H1 (cell line): ENCODE measurements at regions not wholly inside any gene's neighbourhood (a gene's known extent, or its start where the extent isn't known, plus 50 kb on each side); places are given as distances from the start of the nearest gene placed in this dataset.

Experiments
- CTCF ChIA-PET: fragments of 300-600 bp; sonication (Branson Sonifier 250); formaldehyde crosslinking; loops from one replicate; lab custom pipeline; 2021; ENCODE audit not compliant: partially characterized antibody; lab: Charles Lee
- POLR2A ChIA-PET: fragments of 300-600 bp; sonication (Branson Sonifier 250); formaldehyde crosslinking; loops from one replicate; lab custom pipeline; 2021; ENCODE audit warnings: inconsistent platforms; ENCODE audit not compliant: partially characterized antibody; lab: Charles Lee
- DNase-seq, 2 experiments: peaks; one replicate each; pipeline versions ENCODE4 v3.0.0 to v3.0.0-alpha.2; 2010 to 2022; ENCODE audit warnings: low spot score in 2 of 2, low read depth in 1 of 2, mixed read lengths in 1 of 2
- FAIRE-seq: peaks from 2 replicates; lab custom pipeline; 2011; peaks lifted over from hg19 to GRCh38; lab: Jason Lieb, UNC
- H2AFZ ChIP-seq: 2 replicates; pipeline ENCODE4 v1.8.1; 2012; ENCODE audit warnings: low read length, inconsistent platforms
- H2AK5ac ChIP-seq: 2 replicates; pipeline ENCODE4 v1.6.1; 2013; ENCODE audit warnings: low read depth, low read length
- H2BK120ac ChIP-seq: replicated peaks from 2 replicates; pipeline ENCODE3; 2013; ENCODE audit warnings: low read depth, low read length, inconsistent platforms
- H2BK12ac ChIP-seq: 2 replicates; pipeline ENCODE4 v1.6.1; 2013; ENCODE audit warnings: low read depth, low read length
- H2BK15ac ChIP-seq: 2 replicates; pipeline ENCODE4 v1.6.1; 2013; ENCODE audit warnings: low read length
- H2BK20ac ChIP-seq: 2 replicates; pipeline ENCODE4 v1.6.1; 2013; ENCODE audit warnings: low read length
- H2BK5ac ChIP-seq: 2 replicates; pipeline ENCODE4 v1.6.1; 2013; ENCODE audit warnings: low read depth, low read length
- H3K14ac ChIP-seq: 2 replicates; pipeline ENCODE4 v1.6.1; 2013; ENCODE audit warnings: inconsistent platforms; ENCODE audit not compliant: insufficient read length
- H3K18ac ChIP-seq: 2 replicates; pipeline ENCODE4 v1.6.1; 2013; ENCODE audit warnings: low read length; ENCODE audit errors: extremely low read depth
- H3K23ac ChIP-seq: 2 replicates; pipeline ENCODE4 v1.6.1; 2013; ENCODE audit warnings: inconsistent platforms; ENCODE audit not compliant: insufficient read length
- H3K23me2 ChIP-seq: 2 replicates; pipeline ENCODE4 v1.6.1; 2013; ENCODE audit warnings: low read depth, low read length
- H3K27ac ChIP-seq: 2 replicates; pipeline ENCODE4 v1.6.1; 2011; ENCODE audit warnings: low read depth, low read length, inconsistent platforms
- H3K27me3 ChIP-seq, 4 experiments: replicated peaks in 1 of 4; 1 replicate in 1 of 4; 2 replicates in 3 of 4; pipeline versions ENCODE4 v1.6.1 to v1.8.1; 2011 to 2013; ENCODE audit warnings: low read length in 3 of 4, mild to moderate bottlenecking in 3 of 4, inconsistent platforms in 2 of 4, mixed read lengths in 2 of 4, moderate library complexity in 1 of 4; ENCODE audit not compliant: control insufficient read depth in 3 of 4, insufficient read depth in 3 of 4; ENCODE audit errors: extremely low read depth in 1 of 4
- H3K36me3 ChIP-seq, 4 experiments: 2 replicates each; pipeline versions ENCODE4 v1.6.1 to v1.8.1; 2011 to 2013; ENCODE audit warnings: mild to moderate bottlenecking in 4 of 4, low read length in 3 of 4, moderate library complexity in 2 of 4, control low read depth in 1 of 4, inconsistent platforms in 1 of 4; ENCODE audit not compliant: insufficient read depth in 4 of 4, control insufficient read depth in 2 of 4
- H3K4ac ChIP-seq: replicated peaks from 2 replicates; pipeline ENCODE3; 2013; ENCODE audit warnings: low read length, low read depth, mixed read lengths, inconsistent platforms; ENCODE audit not compliant: insufficient read length
- H3K4me1 ChIP-seq, 4 experiments: replicated peaks in 1 of 4; 1 replicate in 1 of 4; 2 replicates in 3 of 4; pipeline versions ENCODE4 v1.6.1 to v1.8.1; 2011 to 2013; ENCODE audit warnings: low read length in 3 of 4, inconsistent platforms in 2 of 4, mixed read lengths in 1 of 4; ENCODE audit not compliant: insufficient read depth in 4 of 4, control insufficient read depth in 3 of 4
- H3K4me2 ChIP-seq, 2 experiments: 2 replicates each; pipeline versions ENCODE4 v1.6.1 to v1.8.1; 2011 to 2013; ENCODE audit warnings: low read depth in 2 of 2, low read length in 2 of 2, control low read depth in 1 of 2, inconsistent platforms in 1 of 2, mild to moderate bottlenecking in 1 of 2; ENCODE audit not compliant: insufficient read depth in 1 of 2
- H3K4me3 ChIP-seq, 4 experiments: fragments of 200-600, 300-600 bp in 1 of 4; sonication (generic), shearing (Covaris generic), sonication (Bioruptor Twin) in 1 of 4; 2 replicates each; pipeline versions ENCODE4 v1.5.1 to v1.8.1; 2011 to 2016; ENCODE audit warnings: low read length in 4 of 4, low read depth in 3 of 4, control low read depth in 2 of 4, inconsistent platforms in 2 of 4, mild to moderate bottlenecking in 2 of 4, mixed read lengths in 1 of 4, moderate library complexity in 1 of 4; ENCODE audit not compliant: insufficient read depth in 2 of 4; ENCODE audit errors: extremely low read depth in 1 of 4
- H3K56ac ChIP-seq: replicated peaks from 2 replicates; pipeline ENCODE3; 2013; ENCODE audit warnings: low read depth, mild to moderate bottlenecking, mixed read lengths, low read length, inconsistent platforms; ENCODE audit not compliant: insufficient read length
- H3K79me1 ChIP-seq: 2 replicates; pipeline ENCODE4 v1.6.1; 2013; ENCODE audit warnings: low read depth, low read length, control low read depth
- H3K79me2 ChIP-seq, 2 experiments: 2 replicates each; pipeline versions ENCODE4 v1.6.1 to v1.8.1; 2012 to 2013; ENCODE audit warnings: low read length in 2 of 2, mild to moderate bottlenecking in 2 of 2, inconsistent platforms in 1 of 2; ENCODE audit not compliant: insufficient read depth in 2 of 2, control insufficient read depth in 1 of 2
- H3K9ac ChIP-seq, 4 experiments: replicated peaks in 1 of 4; 1 replicate in 1 of 4; 2 replicates in 3 of 4; pipeline versions ENCODE4 v1.6.1 to v1.8.1; 2011 to 2013; ENCODE audit warnings: low read depth in 3 of 4, low read length in 3 of 4, control low read depth in 2 of 4, mild to moderate bottlenecking in 2 of 4, moderate library complexity in 2 of 4, inconsistent platforms in 1 of 4; ENCODE audit errors: extremely low read depth in 1 of 4
- H3K9me3 ChIP-seq, 2 experiments: 2 replicates each; pipeline versions ENCODE4 v1.6.1 to v1.8.1; 2012 to 2013; ENCODE audit warnings: mild to moderate bottlenecking in 2 of 2, moderate library complexity in 2 of 2, control low read depth in 1 of 2, inconsistent platforms in 1 of 2, low read depth in 1 of 2, low read length in 1 of 2, mixed read lengths in 1 of 2; ENCODE audit not compliant: insufficient read depth in 2 of 2
- H4K20me1 ChIP-seq, 2 experiments: replicated peaks in 1 of 2; 2 replicates each; pipeline versions ENCODE3 to v1.8.1; 2011 to 2013; ENCODE audit warnings: inconsistent platforms in 2 of 2, low read length in 2 of 2, mild to moderate bottlenecking in 1 of 2; ENCODE audit not compliant: insufficient read depth in 2 of 2, control insufficient read depth in 1 of 2
- H4K5ac ChIP-seq: 2 replicates; pipeline ENCODE4 v1.6.1; 2013; ENCODE audit warnings: low read length, low read depth, mixed read lengths, inconsistent platforms; ENCODE audit not compliant: insufficient read length
- H4K8ac ChIP-seq: 2 replicates; pipeline ENCODE4 v1.8.0; 2013; ENCODE audit warnings: mild to moderate bottlenecking, moderate library complexity, low read length, inconsistent platforms; ENCODE audit not compliant: insufficient read depth; ENCODE audit errors: extremely low read depth
- H4K91ac ChIP-seq: replicated peaks from 2 replicates; pipeline ENCODE3; 2013; ENCODE audit warnings: low read length, mixed read lengths, inconsistent platforms; ENCODE audit not compliant: insufficient read length
- CTCF ChIP-seq, 3 experiments: IDR thresholded peaks; 1 replicate in 2 of 3; 2 replicates in 1 of 3; pipeline versions ENCODE4 v1.5.1 to v1.6.1; 2011; ENCODE audit warnings: low read length in 3 of 3, mild to moderate bottlenecking in 3 of 3, inconsistent platforms in 2 of 3, low read depth in 1 of 3, moderate library complexity in 1 of 3; ENCODE audit not compliant: insufficient read depth in 1 of 3; ENCODE audit errors: control extremely low read depth in 1 of 3
- MAX ChIP-seq: IDR thresholded peaks from 2 replicates; pipeline ENCODE4 v1.6.1; 2012; ENCODE audit warnings: inconsistent platforms
- POLR2AphosphoS5 ChIP-seq: IDR thresholded peaks from 2 replicates; pipeline ENCODE4 v1.6.1; 2011; ENCODE audit warnings: low read depth, low read length
- RAD21 ChIP-seq, 2 experiments: IDR thresholded peaks in 1 of 2; conservative IDR thresholded peaks in 1 of 2; 2 replicates each; pipeline ENCODE4 v1.6.1; 2011; ENCODE audit warnings: low read depth in 2 of 2, low read length in 2 of 2, improper control_type of control experiment in 1 of 2, inconsistent platforms in 1 of 2, mild to moderate bottlenecking in 1 of 2, moderate library complexity in 1 of 2
- RFX5 ChIP-seq: IDR thresholded peaks from 2 replicates; pipeline ENCODE4 v1.6.1; 2011; ENCODE audit warnings: low read depth, low read length, improper control_type of control experiment, borderline replicate concordance
- WGBS, 2 experiments: shearing (Covaris generic) in 1 of 2; methylation state at CpG; one replicate each; pipeline versions ENCODE4 v1.1.6 to v1.1.7; 2013 to 2015; ENCODE audit warnings: low lambda C conversion rate in 2 of 2, mixed read lengths in 2 of 2, inconsistent platforms in 1 of 2, low coverage in 1 of 2, missing lambda C conversion rate in 1 of 2; ENCODE audit not compliant: insufficient replicate concordance in 2 of 2, insufficient coverage in 1 of 2, insufficient read length in 1 of 2; ENCODE audit errors: extremely low coverage in 1 of 2, missing lambda C conversion rate in 1 of 2; 5-methylcytosine and 5-hydroxymethylcytosine counted together

GRCh38 chr11:70926543-70927201 is 325.7 kb downstream of the SHANK2 start:
- DNase-seq: no peak
- H4K5ac ChIP-seq: no peak overlapping the region
- no peak overlapping the region for H2BK120ac ChIP-seq
- peaks cover 3 to 14% (median 4%) of the 10 kb centered on the region in 4 experiments; a peak in 5 of 7 replicates for H3K4me1 ChIP-seq
- no peak overlapping the region for H2BK20ac ChIP-seq
- H2AK5ac ChIP-seq: 0 out of 2 replicates have a peak overlapping the region, but pooled peaks have one; percentile 24
- no peaks in the 10 kb centered on the region for H3K27me3 ChIP-seq
- no peak overlapping the region for H3K14ac ChIP-seq
- no peak overlapping the region for H3K4me2 ChIP-seq
- no peak overlapping the region for H2BK15ac ChIP-seq
- no peak overlapping the region for H3K18ac ChIP-seq
- WGBS, 2 experiments: 85% methylated on average over 14 of the region's 14 CpGs; no CpG with 5 or more reads in 1 of the 2 experiments
- TF ChIP-seq POLR2AphosphoS5 (no peak), MAX (no peak), RAD21 (IDR thresholded peaks at IDR 0.05 in 1 of 2, conservative IDR thresholded peaks at IDR 0.05 in 1 of 2; ENCODE audit: low read depth in 2 of 2, low read length in 2 of 2) (peak in 1 of 2 experiments; percentile 35; a peak in 2 of 4 replicates), CTCF (IDR thresholded peaks at IDR 0.05; ENCODE audit: control extremely low read depth in 1 of 3, insufficient read depth in 1 of 3, low read depth in 1 of 3, low read length in 3 of 3) (peak in 2 of 3 experiments; percentile 30 to 34; a peak in 2 of 4 replicates), RFX5 (no peak)
- peak overlapping the region; percentile 51; the same call in 1 of the 2 replicates for H3K27ac ChIP-seq
- no peak overlapping the region for H2BK5ac ChIP-seq
- H3K79me1 ChIP-seq: peaks cover 5% of the 10 kb centered on the region
- peaks cover 0 to 3% (median 0%) of the 10 kb centered on the region in 4 experiments; a peak in 1 of 8 replicates for H3K36me3 ChIP-seq
- POLR2A ChIA-PET: no interaction called here
- CTCF ChIA-PET: interaction anchor here (0.6 to 3.7 kb wide), 15 partner anchors 12 to 219 kb away, joined by 3 to 22 read pairs (median 3); no protein-coding TSS in a partner anchor
- no peak overlapping the region for H2BK12ac ChIP-seq
- H4K91ac ChIP-seq: no peak overlapping the region
- H3K79me2 ChIP-seq: peaks cover 0 to 3% of the 10 kb centered on the region in 2 experiments; a peak in 1 of 4 replicates
- H4K8ac ChIP-seq: no peak overlapping the region
- H3K9me3 ChIP-seq: peaks cover 14 to 16% of the 10 kb centered on the region in 2 experiments; a peak in 3 of 4 replicates
- H3K9ac ChIP-seq: no peak overlapping the region
- H2AFZ ChIP-seq: no peak overlapping the region
- FAIRE-seq: no peak
- H3K23me2 ChIP-seq: no peaks in the 10 kb centered on the region
- no peak overlapping the region for H3K4ac ChIP-seq
- H3K23ac ChIP-seq: no peak overlapping the region
- H3K4me3 ChIP-seq: no peak overlapping the region
- H4K20me1 ChIP-seq: peaks cover 0 to 2% of the 10 kb centered on the region in 2 experiments
- H3K56ac ChIP-seq: no peak overlapping the region
